Loucy (cell line): ENCODE measurements at regions not wholly inside any gene's neighbourhood (a gene's known extent, or its start where the extent isn't known, plus 50 kb on each side); places are given as distances from the start of the nearest gene placed in this dataset.

Source experiments
- H2AFZ ChIP-seq: fragments of 200-600 bp; sonication (generic); 2 replicates; pipeline ENCODE4 v1.6.0; 2016; ENCODE audit warnings: antibody characterized with exemption, mild to moderate bottlenecking, low read length, moderate library complexity
- H3F3A ChIP-seq: fragments of 200-600 bp; 2 replicates; pipeline ENCODE4 v1.6.0; 2016; ENCODE audit warnings: antibody characterized with exemption, low read depth, mild to moderate bottlenecking
- H3K27me3 ChIP-seq: fragments of 200-600 bp; sonication (generic); 2 replicates; pipeline ENCODE4 v1.6.1; 2014; ENCODE audit warnings: low read length, mild to moderate bottlenecking; ENCODE audit not compliant: insufficient read depth, poor library complexity, severe bottlenecking
- H3K36me3 ChIP-seq: fragments of 200-600 bp; sonication (generic); 2 replicates; pipeline ENCODE4 v1.6.1; 2016; ENCODE audit warnings: low read length; ENCODE audit not compliant: insufficient read depth
- H3K4me1 ChIP-seq: fragments of 200-600 bp; sonication (generic); 2 replicates; pipeline ENCODE4 v1.5.1; 2014; ENCODE audit warnings: low read length, mild to moderate bottlenecking; ENCODE audit not compliant: insufficient read depth, poor library complexity, severe bottlenecking
- H3K4me2 ChIP-seq: fragments of 200-600 bp; sonication (generic); 2 replicates; pipeline ENCODE4 v1.6.0; 2014; ENCODE audit warnings: antibody characterized with exemption, low read length, low read depth, mild to moderate bottlenecking; ENCODE audit not compliant: poor library complexity, severe bottlenecking
- H3K4me3 ChIP-seq: fragments of 200-600 bp; sonication (generic); 2 replicates; pipeline ENCODE4 v1.5.1; 2014; ENCODE audit warnings: low read length, mild to moderate bottlenecking, mixed read lengths; ENCODE audit not compliant: poor library complexity, severe bottlenecking
- H3K79me2 ChIP-seq: fragments of 200-600 bp; sonication (generic); 2 replicates; pipeline ENCODE4 v1.6.1; 2014; ENCODE audit warnings: low read length; ENCODE audit not compliant: insufficient read depth
- H3K9ac ChIP-seq: fragments of 200-600 bp; sonication (generic); 2 replicates; pipeline ENCODE4 v1.6.0; 2014; ENCODE audit warnings: mild to moderate bottlenecking, low read depth, low read length, moderate library complexity; ENCODE audit not compliant: poor library complexity, severe bottlenecking
- H3K9me2 ChIP-seq: fragments of 200-600 bp; sonication (generic); replicated peaks from 2 replicates; pipeline ENCODE4 v1.6.1; 2016; ENCODE audit warnings: low read depth, low read length, mixed read lengths
- H3K9me3 ChIP-seq: fragments of 200-600 bp; sonication (generic); 2 replicates; pipeline ENCODE4 v1.6.1; 2014; ENCODE audit warnings: mild to moderate bottlenecking, antibody characterized with exemption, low read length, low read depth; ENCODE audit not compliant: insufficient read depth
- H4K20me1 ChIP-seq: fragments of 200-600 bp; sonication (generic); 2 replicates; pipeline ENCODE4 v1.6.0; 2014; ENCODE audit warnings: antibody characterized with exemption, low read length, mild to moderate bottlenecking; ENCODE audit not compliant: insufficient read depth, poor library complexity, severe bottlenecking
- EZH2phosphoT487 ChIP-seq: fragments of 200-600 bp; IDR thresholded peaks from 2 replicates; pipeline ENCODE4 v1.6.1; 2018; ENCODE audit warnings: antibody characterized with exemption, mild to moderate bottlenecking, moderate library complexity, borderline replicate concordance
- TF ChIP-seq, protein P1 (sequence below): fragments of 200-600 bp; sonication (generic); conservative IDR thresholded peaks from 2 replicates; pipeline ENCODE4 v1.5.1; 2014; ENCODE audit warnings: mild to moderate bottlenecking, antibody characterized with exemption, low read length

DNA sequence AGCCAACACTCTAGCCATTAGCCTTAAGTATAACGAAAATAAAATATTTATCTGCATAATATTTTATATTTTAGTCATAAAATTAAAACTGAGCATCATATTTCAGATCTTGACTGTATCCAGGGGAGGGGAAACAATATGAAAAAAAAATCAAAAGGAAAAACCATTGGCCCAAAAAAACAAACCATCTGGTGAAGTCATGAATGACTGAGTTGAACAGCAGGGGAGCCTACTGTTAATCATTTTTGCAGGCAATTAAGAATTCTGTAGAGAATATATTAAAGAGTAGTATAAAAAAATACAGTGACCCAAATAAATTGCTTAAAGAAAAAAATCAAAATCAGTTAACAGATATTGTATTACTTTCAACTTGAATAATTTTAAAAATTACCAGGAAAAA lies 224.8 kb downstream of the C12orf50 start:
- Histone ChIP-seq H3K36me3 (no peaks in the 10 kb centered on the region), H3F3A (no peaks in the 10 kb centered on the region), H3K4me3 (no peak overlapping the region), H3K4me2 (no peak overlapping the region), H3K79me2 (no peaks in the 10 kb centered on the region), H3K9me2 (no peaks in the 10 kb centered on the region), H3K9me3 (no peaks in the 10 kb centered on the region), H2AFZ (no peak overlapping the region), H3K27me3 (no peaks in the 10 kb centered on the region), H3K9ac (no peak overlapping the region), H4K20me1 (no peaks in the 10 kb centered on the region), H3K4me1 (no peaks in the 10 kb centered on the region)
- no peak for TF ChIP-seq EZH2phosphoT487
- TF ChIP-seq, protein P1, sequence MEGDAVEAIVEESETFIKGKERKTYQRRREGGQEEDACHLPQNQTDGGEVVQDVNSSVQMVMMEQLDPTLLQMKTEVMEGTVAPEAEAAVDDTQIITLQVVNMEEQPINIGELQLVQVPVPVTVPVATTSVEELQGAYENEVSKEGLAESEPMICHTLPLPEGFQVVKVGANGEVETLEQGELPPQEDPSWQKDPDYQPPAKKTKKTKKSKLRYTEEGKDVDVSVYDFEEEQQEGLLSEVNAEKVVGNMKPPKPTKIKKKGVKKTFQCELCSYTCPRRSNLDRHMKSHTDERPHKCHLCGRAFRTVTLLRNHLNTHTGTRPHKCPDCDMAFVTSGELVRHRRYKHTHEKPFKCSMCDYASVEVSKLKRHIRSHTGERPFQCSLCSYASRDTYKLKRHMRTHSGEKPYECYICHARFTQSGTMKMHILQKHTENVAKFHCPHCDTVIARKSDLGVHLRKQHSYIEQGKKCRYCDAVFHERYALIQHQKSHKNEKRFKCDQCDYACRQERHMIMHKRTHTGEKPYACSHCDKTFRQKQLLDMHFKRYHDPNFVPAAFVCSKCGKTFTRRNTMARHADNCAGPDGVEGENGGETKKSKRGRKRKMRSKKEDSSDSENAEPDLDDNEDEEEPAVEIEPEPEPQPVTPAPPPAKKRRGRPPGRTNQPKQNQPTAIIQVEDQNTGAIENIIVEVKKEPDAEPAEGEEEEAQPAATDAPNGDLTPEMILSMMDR, result no peak

- Histone ChIP-seq H3K27me3 (no peaks in the 10 kb centered on the region), H3K9me2 (no peaks in the 10 kb centered on the region), H3K9ac (no peak overlapping the region), H4K20me1 (no peaks in the 10 kb centered on the region), H2AFZ (no peak overlapping the region), H3F3A (no peaks in the 10 kb centered on the region), H3K4me2 (no peak overlapping the region), H3K4me1 (no peaks in the 10 kb centered on the region), H3K36me3 (no peaks in the 10 kb centered on the region), H3K79me2 (no peaks in the 10 kb centered on the region), H3K4me3 (no peak overlapping the region), H3K9me3 (no peaks in the 10 kb centered on the region)
- TF ChIP-seq, protein P1, result no peak
- TF ChIP-seq EZH2phosphoT487, result no peak
Measured at GRCh38 chr12:87802721-87803011, 226.5 kb downstream of the C12orf50 start.

GRCh38 chr12:87801860-87802720 lies 227.1 kb downstream of the C12orf50 start:
- no peaks in the 10 kb centered on the region for H3F3A ChIP-seq
- H3K27me3 ChIP-seq, result no peaks in the 10 kb centered on the region
- no peaks in the 10 kb centered on the region for H4K20me1 ChIP-seq
- H3K9ac ChIP-seq, result no peak overlapping the region
- no peak overlapping the region for H2AFZ ChIP-seq
- H3K4me1 ChIP-seq, result no peaks in the 10 kb centered on the region
- H3K79me2 ChIP-seq, result no peaks in the 10 kb centered on the region
- H3K9me3 ChIP-seq, result no peaks in the 10 kb centered on the region
- H3K4me3 ChIP-seq, result no peak overlapping the region
- no peaks in the 10 kb centered on the region for H3K36me3 ChIP-seq
- no peak overlapping the region for H3K4me2 ChIP-seq
- TF ChIP-seq, protein P1, result no peak
- TF ChIP-seq EZH2phosphoT487, result no peak
- H3K9me2 ChIP-seq, result no peaks in the 10 kb centered on the region
